Left lung (tissue), 4 donors: ENCODE measurements at regions not wholly inside any gene's neighbourhood (a gene's known extent, or its start where the extent isn't known, plus 50 kb on each side); places are given as distances from the start of the nearest gene placed in this dataset.

ENCODE experiments used
- ATAC-seq: fragments of 200-7000 bp; cut with Tn5 transposase; one replicate; pipeline ENCODE4 v1.9.1; 2020; ENCODE audit warnings: moderate library complexity
- DNase-seq, 4 donors: peaks; one replicate each; pipeline ENCODE4 v3.0.0-alpha.2; 2013 to 2020
- H3K27ac ChIP-seq, 2 donors: fragments of 200-600 bp; sonication (generic) in 1 of 2; one replicate each; pipeline versions ENCODE4 v1.5.0 to v1.8.0; 2020 to 2021
- H3K27me3 ChIP-seq, 2 donors: fragments of 200-600 bp; sonication (generic) in 1 of 2; one replicate each; pipeline versions ENCODE4 v1.5.0 to v1.8.0; 2020 to 2021
- H3K36me3 ChIP-seq, 2 donors: fragments of 200-600 bp; sonication (generic) in 1 of 2; one replicate each; pipeline versions ENCODE4 v1.5.0 to v1.8.0; 2020 to 2021
- H3K4me1 ChIP-seq, 2 donors: fragments of 200-600 bp; one replicate each; pipeline ENCODE4 v1.8.0; 2021
- H3K4me3 ChIP-seq, 2 donors: fragments of 200-600 bp; sonication (generic) in 1 of 2; one replicate each; pipeline versions ENCODE4 v1.5.0 to v1.8.0; 2020 to 2021; ENCODE audit warnings: mild to moderate bottlenecking in 1 of 2
- H3K9me3 ChIP-seq, 2 donors: fragments of 200-600 bp; sonication (generic) in 1 of 2; one replicate each; pipeline versions ENCODE4 v1.5.0 to v1.8.0; 2020 to 2021
- intact Hi-C, 2 donors: fragments of 100-400 bp; cut with DNase I; formaldehyde crosslinking; loops; one replicate each; pipeline versions ENCODE4 v1.11.2 to v1.14.2; 2022
- TF ChIP-seq, protein P1 (sequence below), 2 donors: fragments of 200-600 bp; sonication (generic) in 1 of 2; IDR thresholded peaks; one replicate each; pipeline versions ENCODE4 v1.5.0 to v1.8.0; 2021; ENCODE audit warnings: antibody characterized with exemption in 2 of 2
- donor health status: DM: no; HTN: yes; CAD: no.
- donor health status: DM: no; HTN: no; CAD: no.

DNA sequence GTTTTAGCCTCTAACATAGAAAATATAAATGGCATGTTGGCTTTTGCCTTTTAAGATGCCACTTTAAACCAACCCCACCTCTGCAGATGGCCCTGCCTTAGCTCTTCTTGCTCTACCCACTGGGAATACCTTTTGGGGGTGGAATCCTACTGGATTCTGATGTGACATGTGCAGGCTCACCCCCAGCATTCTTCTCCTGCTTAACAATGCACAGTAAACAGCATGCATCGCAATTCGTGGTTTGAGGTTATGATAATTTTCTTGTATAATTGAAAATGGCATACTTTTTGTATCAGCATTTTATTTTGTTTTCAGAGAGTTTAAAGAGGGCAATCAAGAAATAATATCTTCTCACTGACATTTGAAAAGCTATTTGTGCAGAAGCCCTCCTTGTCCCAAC lies 167.9 kb downstream of the AREG start:
- DNase-seq (no peak), ATAC-seq (no peak)
- H3K27ac ChIP-seq: no peak overlapping the region
- H3K27me3 ChIP-seq: no peaks in the 10 kb centered on the region
- intact Hi-C loops: no loop called here
- no peaks in the 10 kb centered on the region for H3K4me1 ChIP-seq
- no peaks in the 10 kb centered on the region for H3K9me3 ChIP-seq
- no peaks in the 10 kb centered on the region for H3K36me3 ChIP-seq
- no peak overlapping the region for H3K4me3 ChIP-seq
- TF ChIP-seq, protein P1, sequence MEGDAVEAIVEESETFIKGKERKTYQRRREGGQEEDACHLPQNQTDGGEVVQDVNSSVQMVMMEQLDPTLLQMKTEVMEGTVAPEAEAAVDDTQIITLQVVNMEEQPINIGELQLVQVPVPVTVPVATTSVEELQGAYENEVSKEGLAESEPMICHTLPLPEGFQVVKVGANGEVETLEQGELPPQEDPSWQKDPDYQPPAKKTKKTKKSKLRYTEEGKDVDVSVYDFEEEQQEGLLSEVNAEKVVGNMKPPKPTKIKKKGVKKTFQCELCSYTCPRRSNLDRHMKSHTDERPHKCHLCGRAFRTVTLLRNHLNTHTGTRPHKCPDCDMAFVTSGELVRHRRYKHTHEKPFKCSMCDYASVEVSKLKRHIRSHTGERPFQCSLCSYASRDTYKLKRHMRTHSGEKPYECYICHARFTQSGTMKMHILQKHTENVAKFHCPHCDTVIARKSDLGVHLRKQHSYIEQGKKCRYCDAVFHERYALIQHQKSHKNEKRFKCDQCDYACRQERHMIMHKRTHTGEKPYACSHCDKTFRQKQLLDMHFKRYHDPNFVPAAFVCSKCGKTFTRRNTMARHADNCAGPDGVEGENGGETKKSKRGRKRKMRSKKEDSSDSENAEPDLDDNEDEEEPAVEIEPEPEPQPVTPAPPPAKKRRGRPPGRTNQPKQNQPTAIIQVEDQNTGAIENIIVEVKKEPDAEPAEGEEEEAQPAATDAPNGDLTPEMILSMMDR (IDR thresholded peaks at IDR 0.05): no peak

DNA sequence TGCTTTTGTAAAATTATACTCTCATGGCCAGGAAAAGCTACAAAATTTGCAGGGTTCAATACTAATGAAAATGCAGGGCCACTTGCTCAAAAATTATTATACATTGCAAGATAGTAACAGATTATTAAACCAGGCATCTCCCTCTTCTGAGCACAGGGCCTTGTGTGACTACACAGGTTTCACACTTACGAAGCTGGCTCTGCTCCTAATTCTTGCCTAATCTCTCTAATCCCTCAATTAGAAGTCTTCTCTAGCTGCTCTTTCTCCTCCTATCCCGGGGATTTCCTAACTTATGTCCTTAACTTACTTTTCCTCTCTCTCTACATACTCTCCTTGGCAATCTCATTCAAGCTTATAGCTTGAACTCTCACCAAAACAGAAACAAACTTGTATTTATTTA lies 168.3 kb downstream of the AREG start:
- no peak for ATAC-seq
- Histone ChIP-seq H3K27me3 (no peaks in the 10 kb centered on the region), H3K9me3 (no peaks in the 10 kb centered on the region), H3K4me3 (no peak overlapping the region), H3K4me1 (peaks cover 0 to 3% of the 10 kb centered on the region in 2 donors), H3K27ac (no peak overlapping the region), H3K36me3 (no peaks in the 10 kb centered on the region)
- TF ChIP-seq, protein P1 (IDR thresholded peaks at IDR 0.05): no peak
- no peak for DNase-seq
- intact Hi-C loops: no loop called here

DNA sequence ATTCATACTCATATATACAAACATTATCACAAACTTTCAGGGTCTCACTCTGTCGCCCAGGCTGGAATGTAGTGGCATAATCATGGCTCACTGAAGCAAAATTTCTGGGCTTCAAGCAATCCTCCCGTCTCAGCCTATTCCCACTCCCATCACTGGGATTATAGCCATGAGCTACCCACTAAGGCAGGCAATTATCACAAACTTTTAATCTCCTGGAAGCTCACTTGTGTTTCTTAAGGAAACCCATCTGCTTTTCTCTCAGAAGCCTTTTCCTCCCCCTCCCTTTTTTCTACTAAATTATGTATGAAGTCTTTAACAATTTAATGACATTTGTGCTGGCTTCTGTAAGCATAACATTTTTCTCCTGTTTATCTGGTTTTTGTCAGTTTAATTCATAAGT lies 170.5 kb downstream of the AREG start:
- intact Hi-C loops: loop anchor here in 1 of 2 donors (5.0 kb wide), 1 partner anchor 238 kb away; no protein-coding TSS in a partner anchor
- Histone ChIP-seq H3K4me3 (no peak overlapping the region), H3K36me3 (no peaks in the 10 kb centered on the region), H3K9me3 (no peaks in the 10 kb centered on the region), H3K4me1 (peaks cover 0 to 11% of the 10 kb centered on the region in 2 donors), H3K27ac (no peak overlapping the region), H3K27me3 (no peaks in the 10 kb centered on the region)
- peak in 1 of 4 donors; percentile 23 for DNase-seq
- TF ChIP-seq, protein P1 (IDR thresholded peaks at IDR 0.05): no peak
- no peak for ATAC-seq

DNA sequence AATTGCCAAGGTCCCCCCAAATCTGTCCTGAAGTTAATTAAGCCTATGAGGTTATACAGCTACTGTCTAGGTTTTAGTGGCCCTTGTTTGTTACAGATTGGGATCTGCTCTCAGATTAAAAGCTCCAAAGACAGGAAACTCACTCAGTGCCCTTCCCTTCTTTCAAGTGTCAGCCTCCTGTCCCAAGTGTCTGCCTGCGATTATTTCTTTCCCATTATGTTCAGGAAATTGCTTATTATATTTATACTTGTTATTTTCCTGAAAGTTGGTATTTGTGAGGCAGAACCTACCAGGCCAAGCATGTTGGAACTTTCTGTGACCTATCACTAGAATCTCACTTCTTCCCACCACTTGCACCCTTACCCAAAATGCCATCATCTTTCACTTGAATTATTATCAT lies 173.2 kb downstream of the AREG start:
- no peak overlapping the region for H3K4me3 ChIP-seq
- H3K27ac ChIP-seq: no peak overlapping the region
- peaks cover 6 to 11% of the 10 kb centered on the region in 2 donors for H3K4me1 ChIP-seq
- ATAC-seq (no peak), DNase-seq (no peak)
- H3K36me3 ChIP-seq: no peaks in the 10 kb centered on the region
- TF ChIP-seq, protein P1 (IDR thresholded peaks at IDR 0.05): no peak
- no peaks in the 10 kb centered on the region for H3K9me3 ChIP-seq
- intact Hi-C loops: loop anchor here in 1 of 2 donors (5.0 kb wide), 1 partner anchor 241 kb away; no protein-coding TSS in a partner anchor
- H3K27me3 ChIP-seq: no peaks in the 10 kb centered on the region

DNA sequence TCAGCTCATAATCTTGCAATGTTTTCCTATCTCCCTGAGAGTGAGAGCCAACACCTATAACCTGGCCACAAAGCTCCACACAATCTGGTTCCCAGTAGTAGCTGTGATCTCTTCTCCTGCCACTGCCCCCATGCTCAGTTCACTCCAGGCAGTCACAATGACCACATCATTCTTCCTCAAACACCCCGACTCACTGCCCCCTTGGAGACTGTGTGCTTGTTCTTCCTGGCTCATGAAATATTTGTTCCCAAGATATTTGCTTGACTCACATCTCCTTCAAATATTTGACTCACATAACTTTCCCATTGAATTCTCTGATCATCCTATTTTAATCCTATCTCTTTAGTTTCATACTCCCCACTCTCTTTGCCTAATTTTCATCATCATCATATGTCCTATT lies 173.7 kb downstream of the AREG start:
- Histone ChIP-seq H3K36me3 (no peaks in the 10 kb centered on the region), H3K9me3 (no peaks in the 10 kb centered on the region), H3K4me1 (peaks cover 10 to 11% of the 10 kb centered on the region in 2 donors), H3K27ac (no peak overlapping the region), H3K27me3 (no peaks in the 10 kb centered on the region), H3K4me3 (no peak overlapping the region)
- ATAC-seq (peak; percentile 28), DNase-seq (no peak)
- intact Hi-C loops: loop anchor here in 1 of 2 donors (5.0 kb wide), 1 partner anchor 241 kb away; no protein-coding TSS in a partner anchor
- TF ChIP-seq, protein P1 (IDR thresholded peaks at IDR 0.05): no peak
